Fibroblast of lung (primary cell): ENCODE measurements at regions not wholly inside any gene's neighbourhood (a gene's known extent, or its start where the extent isn't known, plus 50 kb on each side); places are given as distances from the start of the nearest gene placed in this dataset.

Experiments used
- CTCF ChIP-seq, 2 donors: IDR thresholded peaks in 1 of 2; conservative IDR thresholded peaks in 1 of 2; 1 replicate in 1 of 2; 2 replicates in 1 of 2; pipeline ENCODE4 v1.5.1; 2011 to 2012; ENCODE audit warnings: low read length in 2 of 2, control low read depth in 1 of 2, inconsistent platforms in 1 of 2, low read depth in 1 of 2, mild to moderate bottlenecking in 1 of 2
- EZH2 ChIP-seq: IDR thresholded peaks from 2 replicates; pipeline ENCODE4 v1.5.1; 2012; ENCODE audit warnings: low read length, control low read depth, mild to moderate bottlenecking; ENCODE audit errors: missing control alignments

GRCh38 chr13:47478985-47479384 is 522.1 kb downstream of the SUCLA2 start:
- TF ChIP-seq EZH2 (no peak), CTCF (conservative IDR thresholded peaks at IDR 0.05 in 1 of 2, IDR thresholded peaks at IDR 0.05 in 1 of 2; ENCODE audit: low read depth in 1 of 2, low read length in 2 of 2) (no peak)
